Ishikawa (cell line): ENCODE measurements at regions not wholly inside any gene's neighbourhood (a gene's known extent, or its start where the extent isn't known, plus 50 kb on each side); places are given as distances from the start of the nearest gene placed in this dataset.

ENCODE experiments used
- CEBPB ChIP-seq: IDR thresholded peaks from 2 replicates; pipeline ENCODE4 v1.6.1; 2012
- CREB1 ChIP-seq: IDR thresholded peaks from 2 replicates; pipeline ENCODE4 v1.6.1; 2012; ENCODE audit warnings: low read depth
- EGR1 ChIP-seq: IDR thresholded peaks from 2 replicates; pipeline ENCODE4 v1.6.1; 2012
- EP300 ChIP-seq: IDR thresholded peaks from 2 replicates; pipeline ENCODE4 v1.6.1; 2012; ENCODE audit warnings: borderline replicate concordance
- FOXM1 ChIP-seq: IDR thresholded peaks from 2 replicates; pipeline ENCODE4 v1.6.1; 2012; ENCODE audit warnings: low read depth, borderline replicate concordance
- NFIC ChIP-seq: IDR thresholded peaks from 2 replicates; pipeline ENCODE4 v1.6.1; 2012
- RAD21 ChIP-seq: IDR thresholded peaks from 2 replicates; pipeline ENCODE4 v1.6.1; 2012; ENCODE audit warnings: low read depth
- REST ChIP-seq: IDR thresholded peaks from 2 replicates; pipeline ENCODE4 v1.6.1; 2012; ENCODE audit warnings: low read depth, mild to moderate bottlenecking
- TAF1 ChIP-seq: IDR thresholded peaks from 2 replicates; pipeline ENCODE4 v1.6.1; 2012; ENCODE audit warnings: low read depth, mild to moderate bottlenecking
- TCF12 ChIP-seq: IDR thresholded peaks from 2 replicates; pipeline ENCODE4 v1.6.1; 2012; ENCODE audit warnings: low read depth
- TEAD4 ChIP-seq: IDR thresholded peaks from 2 replicates; pipeline ENCODE4 v1.6.1; 2012
- USF1 ChIP-seq: IDR thresholded peaks from 2 replicates; pipeline ENCODE4 v1.6.1; 2012
- YY1 ChIP-seq: IDR thresholded peaks from 2 replicates; pipeline ENCODE4 v1.6.1; 2012; ENCODE audit warnings: low read depth
- ZBTB7A ChIP-seq: IDR thresholded peaks from 2 replicates; pipeline ENCODE4 v1.6.1; 2012; ENCODE audit warnings: low read depth
- TF ChIP-seq, protein P1 (sequence below): IDR thresholded peaks from 2 replicates; pipeline ENCODE4 v1.6.1; 2012

- TF ChIP-seq REST (no peak), ZBTB7A (no peak), CEBPB (no peak), CREB1 (no peak), EGR1 (no peak), TEAD4 (no peak), NFIC (no peak), FOXM1 (no peak), YY1 (no peak), TCF12 (no peak), USF1 (no peak), EP300 (no peak), RAD21 (no peak), TAF1 (no peak)
- TF ChIP-seq, protein P1, sequence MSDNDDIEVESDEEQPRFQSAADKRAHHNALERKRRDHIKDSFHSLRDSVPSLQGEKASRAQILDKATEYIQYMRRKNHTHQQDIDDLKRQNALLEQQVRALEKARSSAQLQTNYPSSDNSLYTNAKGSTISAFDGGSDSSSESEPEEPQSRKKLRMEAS: no peak
These were observed 211.4 kb upstream of the PKN2 start for GRCh38 chr1:88472714-88473113.

DNA sequence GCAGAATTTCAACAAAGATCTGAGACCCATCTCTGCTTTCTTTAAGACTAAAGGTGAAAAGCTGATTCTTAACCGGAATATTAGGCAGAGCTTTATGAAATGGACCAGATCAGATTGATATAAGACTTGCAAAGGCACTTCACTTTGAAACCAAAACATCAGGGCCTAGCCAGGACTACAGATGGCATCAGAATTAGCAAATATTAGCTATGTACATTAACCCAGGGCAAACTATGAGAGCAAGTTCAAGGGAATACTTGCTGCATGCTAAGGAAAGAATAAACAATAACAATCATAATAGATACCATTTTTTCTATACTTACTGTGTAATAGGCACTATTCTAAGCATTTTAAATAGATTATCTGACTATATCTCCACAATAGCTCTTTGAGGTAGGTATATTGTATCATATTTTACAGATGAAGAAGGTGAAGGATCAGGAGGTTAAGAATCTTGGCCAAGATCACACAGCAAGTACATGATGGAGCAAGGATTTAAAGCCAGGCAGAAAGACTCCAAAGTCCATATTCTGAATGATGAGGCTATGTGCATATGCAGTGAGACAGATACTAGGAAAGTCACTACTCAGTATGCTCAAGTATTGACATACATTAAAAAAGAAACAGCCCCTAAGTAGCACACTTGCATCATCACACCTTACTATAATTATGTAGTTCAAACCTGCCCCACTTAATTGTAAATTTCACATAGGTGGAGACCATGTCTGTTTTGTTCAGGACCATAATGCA, 209.3 kb upstream of the PKN2 start:
- TF ChIP-seq EP300: no peak
- TF ChIP-seq FOXM1: no peak
- no peak for TF ChIP-seq RAD21
- TF ChIP-seq REST: no peak
- no peak for TF ChIP-seq YY1
- no peak for TF ChIP-seq EGR1
- no peak for TF ChIP-seq CEBPB
- TF ChIP-seq, protein P1: no peak
- TF ChIP-seq ZBTB7A: no peak
- TF ChIP-seq USF1: no peak
- TF ChIP-seq CREB1: no peak
- no peak for TF ChIP-seq TAF1
- no peak for TF ChIP-seq TCF12
- TF ChIP-seq NFIC: no peak
- no peak for TF ChIP-seq TEAD4

- TF ChIP-seq EGR1 (no peak), NFIC (no peak), EP300 (no peak), YY1 (no peak), FOXM1 (no peak), USF1 (no peak), CREB1 (no peak), ZBTB7A (no peak), CEBPB (no peak)
- TF ChIP-seq, protein P1: no peak
These were observed 199.2 kb upstream of the PKN2 start for GRCh38 chr1:88484881-88485280.

DNA sequence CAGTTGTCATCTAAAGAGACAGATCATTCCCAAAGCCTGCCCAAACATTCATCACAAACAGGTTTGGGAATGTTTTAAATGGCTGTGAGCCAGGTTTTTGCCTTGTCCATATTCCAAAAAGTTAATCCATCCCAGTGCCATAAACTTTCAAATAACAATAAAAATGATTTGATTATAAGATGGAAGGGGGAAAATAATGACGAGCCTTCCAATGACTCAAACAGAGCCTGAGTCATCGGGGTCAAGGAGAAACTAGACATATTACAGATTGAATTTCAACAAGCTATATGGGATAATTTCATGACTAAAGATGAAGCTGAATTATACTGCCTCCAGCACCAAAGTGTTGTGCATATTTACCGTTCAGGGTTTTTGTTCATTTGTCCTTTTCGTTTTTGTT, 195.8 kb upstream of the PKN2 start:
- TF ChIP-seq CEBPB (no peak), NFIC (no peak), TEAD4 (no peak), YY1 (no peak), TAF1 (no peak), REST (no peak), EGR1 (no peak)
- TF ChIP-seq, protein P1: no peak
